ENCODE measurements at regions not wholly inside any gene's neighbourhood (a gene's known extent, or its start where the extent isn't known, plus 50 kb on each side); places are given as distances from the start of the nearest gene placed in this dataset.

- FAIRE-seq (peak; percentile 90), DNase-seq (ENCODE audit: low spot score) (peak; percentile 74), ATAC-seq (peak; percentile 82)
- H3K27me3 ChIP-seq (ENCODE audit: control insufficient read depth in 1 of 2, insufficient read depth in 2 of 2, low read length in 2 of 2), result peaks cover 0 to 13% of the 10 kb centered on the region in 2 experiments; a peak in 3 of 5 replicates
- H4K20me1 ChIP-seq (ENCODE audit: insufficient read depth, low read length), result no peaks in the 10 kb centered on the region
- no peaks in the 10 kb centered on the region for H3K79me2 ChIP-seq (ENCODE audit: insufficient read depth, low read length)
- H3K4me2 ChIP-seq (ENCODE audit: low read depth, low read length), result no peak overlapping the region
- no peak overlapping the region for H3K9ac ChIP-seq (ENCODE audit: insufficient read depth, low read depth, low read length)
- POLR2A ChIA-PET, result no interaction called here
- intact Hi-C loops (cut with micrococcal nuclease; ENCODE audit: unreplicated experiment) (loop anchor here (1.0 to 2.0 kb wide), 3 partner anchors 20 to 143 kb away; partner anchors contain the start of gene FOXK1), in situ Hi-C loops (cut with HindIII; ENCODE audit: extremely low pct_ligation_motif_present, low pct_unique_long_range_greater_than_20kb) (loop anchor here (25.0 kb wide), 1 partner anchor 151 kb away; no protein-coding TSS in a partner anchor)
- no peaks in the 10 kb centered on the region for H3K36me3 ChIP-seq (replicated peaks in 1 of 2; ENCODE audit: control insufficient read depth in 1 of 2, insufficient read depth in 2 of 2, low read length in 2 of 2)
- H3K9me3 ChIP-seq (ENCODE audit: low read length), result no peaks in the 10 kb centered on the region
- H3K27ac ChIP-seq (ENCODE audit: extremely low read length, insufficient read depth, low read length), result no peak overlapping the region
- 18% methylated on average over 7 of the region's 8 CpGs for WGBS (ENCODE audit: low lambda C conversion rate)
- BruUV-seq (replicated peaks), result no TSS peak
- CTCF ChIA-PET (ENCODE audit: low intra/inter-chr PET ratio, low total read pairs), result interaction anchor here (2.0 to 2.2 kb wide), 2 partner anchors 20 to 142 kb away, joined by 14 to 25 read pairs; no protein-coding TSS in a partner anchor
- no peak overlapping the region for H3K4me3 ChIP-seq (replicated peaks in 1 of 3; ENCODE audit: insufficient read depth in 1 of 3, low read depth in 2 of 3, low read length in 3 of 3)
- H2AFZ ChIP-seq (ENCODE audit: low read length), result no peak overlapping the region
- peaks cover 18% of the 10 kb centered on the region for H3K4me1 ChIP-seq (ENCODE audit: insufficient read depth, low read length)
- peak; percentile 76 for TF ChIP-seq SMC3 (IDR thresholded peaks at IDR 0.05; ENCODE audit: low read length)
- TF ChIP-seq KLF13 (CRISPR knock-in tag; IDR thresholded peaks at IDR 0.05), result no peak
- TF ChIP-seq ZNF614 (CRISPR knock-in tag; IDR thresholded peaks at IDR 0.05; ENCODE audit: borderline replicate concordance), result 0 out of 2 replicates have a peak, but pooled peaks have one; percentile 22
- no peak for TF ChIP-seq KAT2B (IDR thresholded peaks at IDR 0.05; ENCODE audit: borderline replicate concordance, low read depth, low read length)
- TF ChIP-seq STAG1 (CRISPR knock-in tag; IDR thresholded peaks at IDR 0.05), result peak; percentile 89
- no peak for TF ChIP-seq JUNB (CRISPR knock-in tag; IDR thresholded peaks at IDR 0.05; ENCODE audit: borderline replicate concordance)
- no peak for TF ChIP-seq ZFX (CRISPR knock-in tag; IDR thresholded peaks at IDR 0.05; ENCODE audit: low read depth)
- TF ChIP-seq ZNF230 (CRISPR knock-in tag; IDR thresholded peaks at IDR 0.05), result no peak
- TF ChIP-seq HHEX (CRISPR knock-in tag; IDR thresholded peaks at IDR 0.05), result no peak
- TF ChIP-seq ESRRA (CRISPR knock-in tag; IDR thresholded peaks at IDR 0.05; ENCODE audit: low read depth), result no peak
- TF ChIP-seq RXRB (CRISPR knock-in tag; IDR thresholded peaks at IDR 0.05; ENCODE audit: borderline replicate concordance), result no peak
- no peak for TF ChIP-seq PPARG (CRISPR knock-in tag; conservative IDR thresholded peaks at IDR 0.05)
- no peak for TF ChIP-seq ZNF235 (CRISPR knock-in tag; IDR thresholded peaks at IDR 0.05; ENCODE audit: borderline replicate concordance)
- 0 out of 4 replicates have a peak, but pooled peaks of 1 of the 2 experiments have one; percentile 41 for TF ChIP-seq KLF16 (CRISPR knock-in tag; IDR thresholded peaks at IDR 0.05)
- TF ChIP-seq MTF2 (CRISPR knock-in tag; IDR thresholded peaks at IDR 0.05; ENCODE audit: borderline replicate concordance), result no peak
- TF ChIP-seq CREB1 (IDR thresholded peaks at IDR 0.05), result peak; percentile 68; the same call in 1 of the 2 replicates
- TF ChIP-seq CREB1 (CRISPR knock-in tag; IDR thresholded peaks at IDR 0.05), result no peak
- TF ChIP-seq PCBP2 (optimal IDR thresholded peaks at IDR 0.05; ENCODE audit: low read depth, low read length, poor library complexity, severe bottlenecking), result no peak
- TF ChIP-seq RAD21 (CRISPR knock-in tag; IDR thresholded peaks at IDR 0.05), result peak; percentile 72
- TF ChIP-seq ZNF333 (CRISPR knock-in tag; IDR thresholded peaks at IDR 0.05; ENCODE audit: borderline replicate concordance), result no peak
- no peak for TF ChIP-seq DNMT3B (CRISPR knock-in tag; conservative IDR thresholded peaks at IDR 0.05)
- no peak for TF ChIP-seq DBP (CRISPR knock-in tag; IDR thresholded peaks at IDR 0.05; ENCODE audit: not compliant biosample characterization)
- TF ChIP-seq ZNF652 (CRISPR knock-in tag; IDR thresholded peaks at IDR 0.05; ENCODE audit: borderline replicate concordance, low read depth), result no peak
- no peak for TF ChIP-seq KDM3A (CRISPR knock-in tag; IDR thresholded peaks at IDR 0.05; ENCODE audit: low read depth)
Observed at GRCh38 chr7:4610768-4611467, 71.2 kb upstream of the FOXK1 start.

Measured in HepG2 (cell line).